ELF-1 (cell line): ENCODE measurements at regions not wholly inside any gene's neighbourhood (a gene's known extent, or its start where the extent isn't known, plus 50 kb on each side); places are given as distances from the start of the nearest gene placed in this dataset.
A peak's percentile ranks its signal among the peaks of the same experiment; 100 is the strongest.
"Not testable (repeated sequence)": the region's sequence is repeated elsewhere in the genome, so short reads cannot be mapped to it uniquely, and the experiment has no call there.

Experiments
- DNase-seq: peaks from one replicate; pipeline ENCODE4 v3.0.0-alpha.2; 2016; ENCODE audit warnings: low read depth, low spot score

DNA sequence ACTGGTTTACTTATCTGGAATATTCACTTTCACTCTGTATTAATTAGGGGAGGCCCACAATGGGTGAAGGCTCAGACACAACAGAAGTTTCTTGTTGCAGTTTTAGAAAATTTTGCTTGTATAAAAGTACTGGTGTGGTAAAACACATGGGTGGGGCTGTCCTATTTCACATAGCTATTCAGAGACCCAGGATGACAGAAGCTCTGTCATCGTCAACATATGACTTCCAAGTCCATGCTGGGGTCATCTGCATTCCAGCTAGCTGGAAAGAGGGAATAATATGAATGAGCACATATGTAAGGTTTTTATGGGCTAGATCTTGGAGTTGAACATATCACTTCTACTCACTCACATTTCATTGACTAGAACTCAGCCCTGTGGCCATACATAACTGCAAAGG lies 166.4 kb upstream of the KCTD3 start:
- DNase-seq = no peak

DNA sequence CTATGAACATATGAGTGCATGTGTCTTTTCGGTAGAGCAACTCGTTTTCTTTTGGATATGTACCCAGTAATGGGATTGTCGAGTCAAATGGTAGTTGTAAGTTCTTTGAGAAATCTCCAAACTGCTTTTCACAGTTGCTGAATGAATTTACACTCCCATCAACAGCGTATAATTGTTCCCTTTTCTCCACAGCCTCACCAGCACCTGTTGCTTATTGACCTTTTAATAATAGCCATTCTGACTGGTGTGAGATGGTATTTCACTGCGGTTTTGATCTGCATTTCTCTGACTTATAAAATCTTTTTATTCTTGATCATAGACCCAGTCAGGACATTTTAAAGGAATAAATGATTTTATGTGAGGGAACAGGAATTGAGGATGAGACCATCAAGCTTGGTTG lies 165.0 kb upstream of the KCTD3 start:
- DNase-seq = no peak

DNA sequence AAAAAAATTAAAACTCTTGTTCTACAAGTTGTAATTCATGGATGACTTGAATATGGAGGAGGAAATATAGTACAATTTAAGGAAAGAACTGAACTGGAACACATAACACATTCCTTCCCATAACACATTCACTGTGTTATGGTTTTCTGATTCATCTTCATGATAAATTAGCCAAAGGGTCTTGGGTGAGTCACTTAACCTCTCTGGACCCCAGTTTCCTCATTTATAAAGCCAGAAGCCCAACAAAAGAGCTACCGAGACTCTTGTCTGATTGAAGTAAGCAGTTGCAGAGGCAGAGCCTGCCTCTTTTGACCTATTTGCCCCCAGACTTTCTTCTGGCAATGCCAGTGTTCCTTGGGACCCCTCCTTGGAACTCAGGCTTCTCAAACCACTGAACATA lies 161.9 kb upstream of the KCTD3 start:
- no peak for DNase-seq

DNA sequence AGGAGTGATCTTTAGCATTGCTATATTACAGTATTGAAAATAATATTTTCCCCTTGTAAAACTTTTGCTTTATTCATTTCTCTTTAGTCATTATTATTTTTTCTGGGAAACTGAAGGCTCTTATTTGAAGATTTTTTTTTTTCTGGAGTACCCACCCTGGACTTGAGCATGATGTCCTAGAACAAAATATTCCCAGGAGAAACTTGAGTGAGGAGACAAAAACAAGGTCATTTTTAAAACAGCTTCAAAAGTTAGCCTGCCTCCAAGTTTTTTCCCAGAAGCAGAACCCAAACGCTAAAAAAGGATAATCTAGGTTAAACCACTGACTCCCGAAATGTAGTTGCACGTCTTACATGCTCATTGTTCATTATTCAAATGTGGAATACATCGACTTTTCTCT lies 160.2 kb upstream of the KCTD3 start:
- no peak for DNase-seq

DNA sequence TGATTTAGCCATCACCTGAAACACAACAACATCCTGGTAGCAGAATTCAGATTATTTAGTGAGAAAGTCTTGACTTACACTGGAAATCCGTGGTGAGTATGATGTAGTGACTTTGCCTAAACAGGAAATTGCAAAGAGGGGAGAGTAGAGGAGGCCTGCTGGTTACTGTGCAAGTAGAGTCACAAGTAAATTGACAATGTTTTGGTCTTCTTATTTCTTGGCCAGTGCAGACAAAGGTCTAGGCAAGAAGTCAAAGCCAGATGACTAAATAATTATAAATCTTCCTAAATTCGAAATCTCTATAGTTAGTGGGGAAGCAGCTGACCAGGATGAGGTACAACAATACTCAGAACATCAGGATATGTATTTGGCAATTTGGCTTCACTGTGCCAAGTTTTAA lies 159.5 kb upstream of the KCTD3 start:
- DNase-seq = no peak

DNA sequence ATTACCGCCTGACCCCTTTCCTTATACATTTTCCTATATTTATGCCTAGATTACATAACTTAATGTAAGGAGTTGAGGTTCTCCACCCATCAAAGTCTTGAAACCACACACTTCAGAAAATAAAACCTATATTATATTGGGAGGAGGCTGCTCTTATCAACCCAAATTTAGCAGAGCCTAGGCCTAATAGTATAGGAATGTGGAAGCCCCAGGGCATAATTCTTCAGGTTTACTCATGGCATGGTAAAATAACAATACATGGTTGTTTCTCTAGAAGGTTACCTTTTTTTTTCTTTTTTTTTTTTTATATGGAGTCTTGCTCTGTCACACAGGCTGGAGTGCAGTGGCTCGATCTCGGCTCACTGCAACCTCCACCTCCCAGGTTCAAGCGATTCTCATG lies 157.6 kb upstream of the KCTD3 start:
- not testable (repeated sequence) for DNase-seq

DNA sequence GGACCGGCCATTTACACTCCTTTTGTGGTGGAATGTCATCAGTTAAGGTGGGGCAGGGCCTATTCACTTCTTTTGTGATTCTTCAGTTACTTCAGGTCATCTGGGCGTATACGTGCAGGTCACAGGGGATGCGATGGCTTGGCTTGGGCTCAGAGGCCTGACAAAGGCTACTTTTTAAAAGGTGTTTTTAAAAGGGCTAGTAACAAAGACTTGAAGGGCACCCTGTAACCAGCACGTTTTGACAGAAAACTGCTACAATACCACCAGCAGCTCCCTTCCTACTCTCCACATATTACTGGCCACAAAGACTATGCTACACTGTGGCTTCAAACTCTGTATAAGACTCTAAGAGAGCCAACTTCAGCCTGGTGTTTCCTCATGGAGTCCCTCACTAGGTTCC lies 151.6 kb upstream of the KCTD3 start:
- DNase-seq = not testable (repeated sequence)

DNA sequence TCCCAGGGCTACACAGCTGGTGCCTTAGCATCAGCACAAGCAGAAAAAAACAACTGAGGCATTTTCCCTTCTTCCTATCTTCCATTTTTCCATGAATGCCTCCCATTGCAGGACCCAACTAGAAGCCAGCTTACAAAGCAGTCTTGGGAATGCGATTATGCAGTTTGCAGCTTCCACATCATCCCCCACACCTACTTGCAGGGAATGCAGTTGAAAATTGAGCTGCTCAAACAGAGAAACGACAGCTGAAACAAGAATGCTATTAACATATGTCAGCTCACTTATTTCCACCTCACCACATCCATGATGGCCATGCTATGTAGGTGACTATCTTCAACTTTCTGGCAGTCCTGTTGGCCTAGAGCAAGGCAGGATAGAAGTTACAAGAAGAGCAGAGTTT lies 150.6 kb upstream of the KCTD3 start:
- DNase-seq = no peak

DNA sequence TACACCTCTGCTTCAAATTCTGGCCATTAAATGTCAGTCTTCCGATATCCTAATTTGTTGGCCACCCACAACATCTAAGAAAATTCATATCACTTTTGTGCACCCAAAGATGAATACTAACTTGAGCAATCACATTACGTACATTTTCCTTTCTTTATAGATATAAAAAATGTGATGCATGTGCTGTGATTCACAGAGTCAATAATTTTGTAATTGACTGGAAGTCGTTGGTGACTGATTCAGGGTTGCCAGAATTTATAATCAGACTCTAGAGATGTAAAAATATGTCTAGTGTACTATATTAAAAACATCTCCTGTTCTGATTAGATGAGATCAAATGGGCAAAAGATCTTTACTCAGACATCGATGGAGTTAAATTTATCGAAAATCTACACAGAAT lies 150.0 kb upstream of the KCTD3 start:
- DNase-seq = no peak

DNA sequence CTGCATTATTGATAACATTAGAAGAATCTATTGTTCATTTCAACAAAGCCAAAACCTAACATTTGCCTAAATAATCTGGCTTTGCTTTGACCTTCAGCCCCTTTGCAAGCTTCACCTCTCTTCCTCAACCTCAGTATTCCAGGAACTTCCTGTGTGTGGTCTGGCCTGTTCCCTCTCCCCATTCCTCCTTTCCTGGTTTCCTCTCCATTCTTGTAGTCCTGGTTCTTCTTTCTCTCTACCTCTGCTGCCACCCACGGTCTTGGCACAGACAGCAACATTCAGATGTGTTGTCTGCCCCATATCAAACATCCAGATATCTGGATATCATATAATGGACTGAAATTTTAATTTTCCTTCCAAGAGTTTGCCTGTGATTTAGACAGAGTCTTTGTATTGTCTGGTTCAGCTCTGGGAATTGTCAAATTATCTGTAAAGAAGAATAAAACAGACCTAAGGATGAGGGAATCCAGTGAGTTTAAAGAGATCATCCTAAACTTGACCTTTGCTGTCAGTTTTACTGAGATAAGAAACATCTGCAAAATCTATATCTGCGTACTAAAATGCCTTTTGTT lies 148.1 kb upstream of the KCTD3 start:
- DNase-seq = no peak

DNA sequence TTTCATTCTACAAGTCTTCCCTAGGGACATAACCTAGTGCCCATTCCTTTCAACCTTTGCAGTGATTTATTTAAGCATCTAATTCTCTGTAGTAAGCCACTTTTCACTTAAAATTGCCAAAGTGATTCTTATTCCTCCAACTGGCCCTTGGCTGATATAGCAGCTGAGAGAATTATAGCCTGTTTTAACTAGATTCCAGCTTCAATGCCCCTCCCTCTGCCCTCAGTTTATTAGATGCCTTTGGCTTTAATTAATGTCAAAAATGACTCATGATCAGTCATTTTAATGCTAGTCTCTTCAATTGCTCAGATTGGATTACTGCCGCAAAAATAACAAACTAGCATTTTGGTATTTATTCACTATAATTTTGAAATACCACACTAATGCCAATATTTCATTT lies 145.4 kb upstream of the KCTD3 start:
- DNase-seq = no peak

DNA sequence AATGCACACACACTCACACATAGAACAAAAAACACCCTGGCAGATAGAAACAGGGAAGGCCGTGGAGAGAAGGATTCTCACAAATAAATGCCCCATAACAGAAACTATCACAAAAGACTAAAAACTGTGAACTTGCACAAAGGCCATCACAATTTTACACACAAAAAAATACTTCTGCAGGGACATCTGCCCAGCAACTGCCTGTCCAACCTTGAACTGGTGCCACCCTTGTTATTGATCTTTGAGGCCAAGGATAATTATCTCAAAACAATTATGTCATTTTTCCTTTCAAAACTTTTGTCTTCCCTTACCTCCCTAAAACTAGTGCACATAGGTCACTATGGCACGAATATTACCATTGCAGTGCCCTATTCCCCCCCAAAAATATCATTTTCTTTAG lies 143.8 kb upstream of the KCTD3 start:
- DNase-seq = no peak

DNA sequence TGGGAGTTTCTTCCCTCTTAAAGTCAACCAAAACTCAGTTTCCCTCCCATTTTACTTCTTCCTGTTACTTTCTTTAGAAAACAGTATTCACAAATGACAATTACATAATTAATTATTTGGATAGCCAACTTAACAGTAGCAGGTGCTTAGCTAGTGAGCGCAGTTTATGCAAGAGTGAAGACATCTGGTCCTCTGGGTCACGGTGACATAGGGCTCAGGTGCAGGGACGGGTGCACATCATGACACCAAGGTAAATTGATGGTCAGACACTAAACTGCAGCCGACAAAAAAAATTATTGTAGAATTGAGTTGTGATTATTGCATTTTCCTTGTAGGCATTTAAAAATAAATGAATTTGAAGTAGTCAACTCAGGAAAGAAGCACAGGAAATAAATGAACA lies 142.0 kb upstream of the KCTD3 start:
- DNase-seq = no peak

DNA sequence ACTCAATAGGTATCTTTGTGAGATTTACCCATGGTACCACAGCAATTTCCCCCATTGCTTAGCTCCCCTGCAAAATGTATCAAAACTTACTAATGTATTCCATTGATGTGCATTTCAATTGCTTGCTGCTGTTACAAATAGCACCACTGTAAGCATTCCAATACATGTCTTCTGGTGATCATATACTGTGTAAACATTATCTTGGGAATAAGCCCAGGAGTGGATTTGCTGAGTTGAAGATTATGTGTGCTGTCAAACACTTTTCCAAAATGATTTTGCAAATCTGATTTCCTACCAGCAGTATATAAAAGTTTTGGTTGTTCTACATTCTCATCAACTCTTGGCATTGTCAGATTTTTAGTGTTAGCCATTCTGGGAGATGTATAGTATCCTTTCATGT lies 141.0 kb upstream of the KCTD3 start:
- no peak for DNase-seq

DNA sequence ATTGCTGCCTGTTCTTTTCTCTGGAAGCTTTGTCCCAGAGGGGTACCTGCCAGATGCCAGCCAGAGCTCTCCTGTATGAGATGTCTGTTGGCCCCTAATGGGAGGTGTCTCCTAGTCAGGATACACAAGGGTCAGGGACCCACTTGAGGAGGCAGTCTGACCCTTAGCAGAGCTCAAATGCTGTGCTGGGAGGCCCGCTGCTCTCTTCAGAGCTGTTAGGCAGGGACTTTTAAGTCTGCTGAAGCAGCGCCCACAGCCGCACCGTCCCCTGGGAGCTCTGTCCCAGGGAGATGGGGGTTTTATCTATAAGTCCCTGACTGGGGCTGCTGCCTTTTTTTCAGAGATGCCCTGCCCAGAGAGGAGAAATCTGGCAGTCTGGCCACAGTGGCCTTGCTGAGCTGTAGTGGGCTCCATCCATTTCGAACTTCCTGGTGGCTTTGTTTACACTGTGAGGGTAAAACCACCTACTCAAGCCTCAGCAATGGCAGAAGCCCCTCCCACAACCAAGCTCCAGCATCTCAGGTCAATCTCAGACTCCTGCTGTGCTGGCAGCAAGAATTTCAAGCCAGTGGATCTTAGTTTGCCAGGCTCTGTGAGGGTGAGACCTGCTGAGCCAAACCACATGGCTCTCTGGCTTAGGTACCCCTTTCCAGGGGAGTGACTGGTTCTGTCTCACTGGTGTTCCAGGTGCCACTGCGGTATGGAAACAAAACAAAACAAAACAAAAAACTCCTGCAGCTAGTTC lies 134.4 kb upstream of the KCTD3 start:
- DNase-seq = peak; percentile 54

DNA sequence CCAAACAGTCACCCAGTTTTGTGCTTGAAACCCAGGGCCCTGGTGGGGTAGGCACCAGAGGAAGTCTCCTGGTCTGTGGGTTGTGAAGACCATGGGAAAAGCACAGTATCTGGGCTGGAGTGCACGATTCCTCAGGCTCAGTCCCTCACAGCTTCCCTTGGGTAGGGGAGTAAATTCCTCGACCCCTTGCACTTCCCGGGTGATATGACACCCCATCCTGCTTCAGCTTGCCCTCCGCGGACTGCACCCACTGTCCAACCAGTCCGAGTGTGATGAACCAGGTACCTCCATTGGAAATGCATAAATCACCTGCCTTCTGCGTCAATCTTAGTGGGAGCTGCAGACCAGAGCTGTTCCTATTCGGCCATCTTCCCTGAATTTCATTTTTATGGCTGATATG lies 133.9 kb upstream of the KCTD3 start:
- DNase-seq = no peak

DNA sequence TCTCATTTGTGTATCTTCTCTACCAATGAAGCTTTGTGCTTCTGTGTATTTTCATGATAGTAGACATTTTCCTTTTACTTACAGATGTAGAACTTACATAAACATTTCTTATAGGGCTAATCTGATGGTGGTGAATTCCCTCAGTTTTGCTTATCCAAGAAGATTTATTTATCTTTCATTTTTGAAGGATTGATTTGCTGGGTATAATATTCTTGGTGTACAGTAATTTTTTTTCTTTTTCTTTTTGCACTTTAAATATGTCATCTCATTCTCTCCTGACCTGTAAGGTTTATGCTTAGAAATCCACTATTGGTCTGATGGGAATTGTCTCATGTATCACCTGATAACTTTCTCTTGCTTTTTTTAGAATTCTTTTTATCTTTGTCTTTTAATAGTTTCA lies 127.6 kb upstream of the KCTD3 start:
- DNase-seq = no peak

DNA sequence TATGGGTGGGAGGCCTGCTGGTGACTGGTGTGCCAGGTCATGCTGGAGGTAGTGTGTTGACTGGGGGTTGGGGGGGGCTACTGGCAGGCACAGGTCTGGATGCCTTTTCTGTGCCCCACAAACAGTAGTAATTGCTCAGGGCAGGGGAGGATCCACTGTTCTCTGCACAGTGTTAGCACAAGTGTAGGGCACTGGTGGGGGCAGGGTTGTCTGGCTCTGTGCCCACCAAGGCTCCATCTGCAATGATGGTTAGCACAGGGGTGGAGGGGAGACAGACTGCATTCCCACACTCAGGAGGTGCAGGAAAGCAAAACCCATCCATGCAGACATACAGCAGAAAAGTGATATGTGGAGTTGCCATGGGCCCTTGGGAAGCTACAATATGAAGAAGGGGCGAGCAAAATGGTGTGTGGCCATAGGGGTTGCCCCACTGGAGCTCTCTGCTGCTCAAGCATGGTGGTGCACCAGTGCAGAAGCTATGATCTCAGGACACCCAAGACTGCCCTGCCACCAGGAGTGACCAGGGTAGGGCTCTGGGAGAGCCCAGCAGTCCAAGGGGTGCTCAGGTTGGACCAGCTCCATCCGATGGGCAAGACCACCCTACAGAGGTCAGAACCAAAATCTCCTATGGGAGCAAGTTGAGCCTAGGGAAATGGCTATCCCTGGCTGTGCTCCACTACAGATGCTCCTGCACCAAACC lies 122.2 kb upstream of the KCTD3 start:
- DNase-seq = no peak

DNA sequence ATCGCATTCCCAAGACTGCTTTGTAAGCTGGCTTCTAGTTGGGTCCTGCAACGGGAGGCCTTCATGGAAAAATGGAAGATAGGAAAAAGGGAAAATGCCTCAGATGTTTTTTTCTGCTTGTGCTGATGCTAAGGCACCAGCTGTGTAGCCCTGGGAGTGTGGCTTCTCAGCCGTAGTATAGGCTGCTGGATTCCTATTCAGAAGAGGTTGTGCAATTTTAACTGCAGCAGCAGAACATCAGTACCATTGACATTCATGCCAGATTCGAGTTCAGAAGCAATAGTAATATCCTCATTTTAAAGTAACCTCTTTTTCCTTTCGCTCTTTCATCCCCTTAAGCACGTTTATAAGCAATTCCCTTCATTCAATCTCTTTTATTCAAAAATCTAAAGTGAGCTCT lies 119.1 kb upstream of the KCTD3 start:
- DNase-seq = not testable (repeated sequence)

DNA sequence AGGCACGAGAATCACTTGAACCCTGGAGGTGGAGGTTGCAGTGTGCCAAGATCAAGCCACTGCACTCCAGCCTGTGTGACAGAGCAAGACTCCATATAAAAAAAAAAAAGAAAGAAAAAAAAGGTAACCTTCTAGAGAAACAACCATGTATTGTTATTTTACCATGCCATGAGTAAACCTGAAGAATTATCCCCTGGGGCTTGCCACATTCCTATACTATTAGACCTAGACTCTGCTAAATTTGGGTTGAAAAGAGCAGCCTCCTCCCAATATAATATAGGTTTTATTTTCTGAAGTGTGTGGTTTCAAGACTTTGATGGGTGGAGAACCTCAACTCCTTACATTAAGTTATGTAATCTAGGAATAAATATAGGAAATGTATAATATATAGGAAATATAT lies 118.0 kb upstream of the KCTD3 start:
- not testable (repeated sequence) for DNase-seq

DNA sequence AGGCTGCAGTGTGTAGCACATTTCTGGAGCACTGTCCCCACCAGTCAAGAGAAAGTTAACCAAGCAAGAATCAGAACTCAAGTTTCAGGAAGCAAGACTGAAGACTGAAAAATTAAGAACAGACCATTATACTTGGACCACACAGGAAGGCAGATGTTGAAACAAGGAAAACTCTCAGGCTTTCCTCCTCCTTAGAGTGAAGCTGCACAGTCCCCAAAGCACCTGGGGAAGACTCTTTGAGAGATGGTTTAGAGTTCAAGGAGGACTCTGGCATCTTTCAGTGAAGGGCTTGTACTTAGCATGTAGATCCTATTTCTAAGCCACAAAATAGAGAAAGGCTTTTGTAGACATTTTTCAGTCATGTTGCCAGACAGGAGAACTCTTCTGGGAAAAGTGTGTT lies 113.7 kb upstream of the KCTD3 start:
- DNase-seq = no peak

DNA sequence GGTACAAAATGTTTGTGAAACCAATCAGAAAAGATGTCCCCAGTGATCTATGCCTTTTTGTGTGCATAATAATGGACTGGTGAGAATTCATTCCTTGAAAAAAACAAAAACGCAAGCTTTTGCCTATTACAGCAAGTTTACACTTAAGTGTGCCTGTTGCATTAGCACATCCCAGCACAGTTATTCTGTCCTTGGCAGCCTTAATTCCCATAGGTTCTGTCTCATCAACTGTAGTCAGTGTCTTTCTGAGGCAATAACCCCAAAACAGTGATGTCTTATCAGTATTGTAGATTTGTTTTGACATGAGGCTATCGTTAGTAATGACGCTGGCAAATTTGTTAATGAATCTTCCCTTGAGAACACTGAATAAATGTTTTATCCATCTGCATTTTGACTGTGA lies 109.9 kb upstream of the KCTD3 start:
- no peak for DNase-seq

DNA sequence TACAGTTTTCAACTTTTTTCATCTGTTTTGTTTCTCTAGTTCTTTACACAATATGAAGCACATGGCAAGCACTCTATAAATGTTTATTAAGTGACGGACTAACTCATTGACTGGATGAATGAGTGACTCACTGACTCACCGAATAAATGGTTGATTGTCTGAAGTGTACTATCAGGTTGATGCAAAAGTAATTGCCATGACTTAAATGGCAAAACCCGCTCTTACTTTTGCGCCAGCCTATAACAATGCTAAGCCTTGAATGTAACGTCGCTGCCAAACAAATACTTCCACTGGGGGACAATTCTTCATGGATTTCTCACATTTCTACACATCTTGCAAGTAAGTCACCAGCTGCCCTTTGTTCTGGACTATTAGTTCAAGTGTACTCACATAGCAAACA lies 109.0 kb upstream of the KCTD3 start:
- no peak for DNase-seq
